GDM1 (cell line): ENCODE measurements at regions not wholly inside any gene's neighbourhood (a gene's known extent, or its start where the extent isn't known, plus 50 kb on each side); places are given as distances from the start of the nearest gene placed in this dataset.

Experiments used
- DNase-seq: peaks from one replicate; lab custom pipeline; 2025; lab: John Stamatoyannopoulos, UW

DNA sequence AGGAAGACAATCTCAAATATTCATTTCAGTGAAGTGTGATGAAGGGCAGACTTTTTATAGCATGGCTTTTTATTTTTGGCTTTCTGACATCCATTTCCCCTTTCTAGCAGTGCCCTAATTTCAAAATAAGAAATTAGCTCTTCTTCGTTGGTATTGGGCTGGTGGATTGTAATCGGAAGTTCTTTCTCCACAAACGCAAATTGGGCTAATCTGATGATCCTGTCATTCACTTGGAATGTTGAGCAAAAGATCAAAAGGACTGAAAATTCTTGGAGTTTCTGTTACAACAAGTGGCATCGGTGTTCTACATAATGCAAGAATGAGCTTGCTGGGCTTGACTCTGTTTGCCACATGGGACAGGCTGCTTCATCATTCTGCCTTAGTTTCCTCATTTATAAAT, 1182.8 kb downstream of the FLRT2 start:
- no peak for DNase-seq

DNA sequence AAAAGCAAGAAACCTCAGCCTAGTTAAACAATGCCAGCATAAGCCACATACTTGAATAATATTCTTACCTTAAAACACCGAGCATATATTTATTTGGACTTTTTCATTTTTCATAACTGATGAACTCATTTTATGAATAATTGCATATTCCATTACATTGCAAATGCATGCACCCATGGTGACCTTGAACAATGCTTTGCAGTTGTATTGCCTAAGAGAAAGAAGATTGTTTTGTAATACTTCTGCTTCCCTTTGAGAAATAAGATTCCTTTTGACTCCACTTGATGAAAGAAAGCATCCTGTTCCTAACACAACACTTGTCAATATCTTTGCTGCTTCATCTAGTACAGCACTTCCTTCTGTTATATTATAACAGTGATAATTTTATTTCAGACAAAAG, 1182.2 kb downstream of the FLRT2 start:
- no peak for DNase-seq

DNA sequence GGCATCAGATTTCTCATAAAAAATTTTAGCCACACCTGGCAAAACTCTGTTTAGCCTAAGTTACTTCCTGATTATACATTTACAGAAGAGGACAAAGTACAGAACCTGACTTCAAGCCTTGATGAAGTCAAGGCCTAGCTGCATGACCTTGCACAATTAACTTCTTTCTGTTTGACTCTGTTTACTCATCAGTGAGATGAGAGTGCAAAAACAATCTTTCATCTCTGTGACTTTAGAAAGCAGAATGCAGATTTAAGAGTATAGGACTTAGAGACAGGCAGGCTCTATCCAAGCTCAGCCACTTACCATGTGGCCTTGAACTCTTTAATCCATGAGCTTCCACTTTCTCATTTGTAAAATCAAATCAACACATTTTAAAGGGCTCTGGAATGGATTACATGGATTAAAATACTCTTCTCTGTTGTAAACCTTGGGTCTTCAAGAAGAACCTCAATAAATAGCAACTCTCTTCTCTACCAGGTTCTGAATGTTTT, 1178.9 kb downstream of the FLRT2 start:
- no peak for DNase-seq

DNA sequence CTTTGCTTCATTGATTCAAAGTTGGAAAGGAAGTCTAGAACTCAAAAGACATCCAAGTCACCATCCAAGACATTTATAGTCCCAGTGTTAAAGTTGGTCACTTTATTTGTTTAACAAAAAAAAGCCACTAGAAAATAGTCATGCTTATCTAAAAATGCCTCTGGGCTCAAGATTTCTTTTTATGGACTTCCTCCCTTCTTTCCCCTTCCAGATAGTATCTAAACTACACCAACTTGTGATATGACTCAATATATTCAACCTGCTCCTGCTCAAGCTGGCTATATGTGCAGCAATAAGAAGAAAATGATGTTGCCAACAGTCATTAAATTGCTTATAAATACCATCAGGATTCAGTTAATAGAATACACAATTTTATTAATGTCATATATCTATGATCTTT, 1177.1 kb downstream of the FLRT2 start:
- no peak for DNase-seq

DNA sequence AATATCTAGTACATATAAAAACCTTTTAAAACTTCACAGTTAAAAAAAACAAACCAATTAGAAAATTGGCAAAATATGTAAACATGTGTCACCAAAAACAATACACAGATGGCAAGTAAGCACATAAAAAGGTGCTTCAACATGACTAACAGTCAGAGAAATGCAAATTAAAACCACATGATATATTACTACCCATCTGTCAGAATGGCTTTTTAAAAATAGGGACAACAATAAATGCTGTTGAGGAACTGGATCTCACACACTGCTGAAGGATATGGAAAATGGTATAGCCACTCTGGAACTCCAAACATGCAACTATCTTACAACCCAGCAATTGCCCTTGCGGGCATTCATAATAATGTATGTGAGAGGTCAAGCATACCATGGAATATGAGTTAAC, 1153.6 kb downstream of the FLRT2 start:
- DNase-seq, result no peak

DNA sequence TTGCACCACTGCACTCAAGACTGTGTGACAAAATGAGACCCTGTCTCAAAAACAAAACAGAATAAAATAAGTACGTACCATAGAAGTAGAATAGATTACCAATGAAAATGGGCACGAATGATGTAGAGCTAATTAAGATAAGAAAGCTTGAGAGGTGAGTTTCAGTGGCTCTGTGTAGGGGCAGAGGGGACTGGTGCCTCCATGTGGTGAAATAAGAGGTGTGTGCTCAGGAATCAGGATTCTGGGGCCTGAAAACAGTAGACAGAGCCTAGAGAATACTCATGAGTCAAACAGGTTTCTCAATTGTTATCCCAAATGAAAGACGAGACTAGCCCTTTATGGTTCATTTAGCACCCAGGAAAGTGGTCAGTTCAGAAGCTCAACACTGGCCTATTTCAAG, 1145.1 kb downstream of the FLRT2 start:
- no peak for DNase-seq

DNA sequence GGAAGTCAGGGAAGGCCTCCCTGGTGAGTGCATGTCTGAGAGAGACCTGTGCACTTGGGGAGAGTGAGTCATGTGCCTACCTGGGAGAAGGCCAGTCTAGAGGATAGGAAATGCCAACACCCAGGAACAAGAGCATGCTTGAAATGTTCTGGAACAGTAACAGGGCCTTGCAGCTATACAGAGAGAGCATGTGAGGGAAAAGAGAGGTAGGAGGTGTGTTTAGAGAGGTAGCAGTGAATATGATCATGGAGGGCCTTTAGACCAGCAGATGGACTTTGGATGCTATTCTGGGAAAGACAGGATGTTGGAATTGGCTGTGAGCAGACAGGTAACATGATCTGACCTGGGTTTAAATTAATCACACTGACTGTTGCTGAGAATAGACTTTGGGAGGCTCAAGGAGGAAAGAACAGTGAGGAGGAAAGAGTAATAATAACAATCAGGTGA, 1143.6 kb downstream of the FLRT2 start:
- DNase-seq, result no peak

- no peak for DNase-seq
Measured at GRCh38 chr14:86672080-86672479, 1142.1 kb downstream of the FLRT2 start.

GRCh38 chr14:86665975-86666374, 1136.0 kb downstream of the FLRT2 start:
- DNase-seq, result no peak

GRCh38 chr14:86662334-86662733, 1132.4 kb downstream of the FLRT2 start:
- no peak for DNase-seq

GRCh38 chr14:86654558-86655184, 1124.7 kb downstream of the FLRT2 start:
- peak; percentile 33 for DNase-seq

- no peak for DNase-seq
Measured at GRCh38 chr14:86652526-86652925, 1122.6 kb downstream of the FLRT2 start.

DNA sequence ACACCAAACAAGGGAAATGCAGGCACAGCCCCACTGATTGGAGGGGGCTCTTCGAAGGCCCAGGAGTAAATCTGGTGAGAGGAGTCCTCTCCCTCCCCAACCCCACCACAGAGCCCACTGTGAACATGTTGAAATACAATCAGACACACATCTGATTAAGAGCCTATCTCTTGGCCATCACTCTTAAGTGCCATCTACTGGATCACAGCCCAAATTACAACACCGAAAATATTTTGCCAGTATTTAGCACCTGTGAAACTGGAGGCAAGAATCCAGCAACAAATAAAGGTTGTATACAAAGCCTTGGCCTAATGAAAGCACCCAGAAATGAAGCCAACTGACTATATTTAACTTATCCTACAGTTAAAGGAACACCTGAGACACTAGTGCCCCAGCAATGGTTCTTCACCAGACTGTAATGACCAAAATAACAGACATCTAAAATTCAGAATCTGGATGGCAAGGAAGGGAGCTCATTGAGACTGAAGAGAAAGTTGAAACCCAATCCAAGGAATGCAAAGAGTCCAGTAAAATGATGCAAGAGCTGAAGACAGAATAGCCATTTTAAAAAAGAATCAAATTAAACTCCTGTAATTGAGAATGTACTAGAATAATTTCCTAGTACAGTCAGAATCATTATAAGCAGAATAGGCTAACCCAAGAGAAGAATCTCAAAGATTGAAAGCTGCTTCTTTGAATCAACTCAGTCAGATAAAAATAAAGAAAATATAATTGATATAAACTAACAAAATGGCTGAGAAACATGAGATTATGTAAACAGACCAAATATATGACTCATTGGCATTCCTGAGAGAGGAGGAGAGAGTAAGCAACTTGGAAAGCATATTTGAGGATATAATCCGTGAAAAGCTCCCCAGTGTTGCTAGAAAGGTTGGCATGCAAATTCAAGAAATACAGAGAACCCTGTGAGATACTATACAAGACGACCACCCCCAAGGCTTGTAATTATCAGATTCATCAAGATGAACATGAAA, 1117.0 kb downstream of the FLRT2 start:
- peak; percentile 1 for DNase-seq

GRCh38 chr14:86646125-86646524, 1116.2 kb downstream of the FLRT2 start:
- no peak for DNase-seq

- no peak for DNase-seq
Measured at GRCh38 chr14:86641310-86641709, 1111.4 kb downstream of the FLRT2 start.

- no peak for DNase-seq
Measured at GRCh38 chr14:86640288-86640687, 1110.3 kb downstream of the FLRT2 start.

DNA sequence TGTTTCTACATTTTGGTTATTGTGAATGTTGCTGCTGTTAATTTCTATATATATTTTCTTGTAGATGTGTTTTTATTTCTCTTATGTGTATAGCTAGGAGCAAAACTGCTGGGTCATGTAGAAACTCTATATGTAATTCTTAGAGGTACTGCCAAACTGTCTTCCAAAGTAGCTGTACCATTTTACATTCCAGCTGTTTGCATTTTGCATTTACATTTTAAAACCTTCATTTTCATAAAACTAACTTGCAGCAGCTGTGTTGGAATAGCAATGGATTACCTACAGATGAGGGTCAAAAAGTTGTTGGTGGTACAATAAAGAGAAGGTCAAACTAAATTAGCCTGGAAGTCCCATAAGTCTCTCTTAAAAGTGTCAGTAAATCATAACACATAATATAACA, 1109.7 kb downstream of the FLRT2 start:
- DNase-seq, result no peak

DNA sequence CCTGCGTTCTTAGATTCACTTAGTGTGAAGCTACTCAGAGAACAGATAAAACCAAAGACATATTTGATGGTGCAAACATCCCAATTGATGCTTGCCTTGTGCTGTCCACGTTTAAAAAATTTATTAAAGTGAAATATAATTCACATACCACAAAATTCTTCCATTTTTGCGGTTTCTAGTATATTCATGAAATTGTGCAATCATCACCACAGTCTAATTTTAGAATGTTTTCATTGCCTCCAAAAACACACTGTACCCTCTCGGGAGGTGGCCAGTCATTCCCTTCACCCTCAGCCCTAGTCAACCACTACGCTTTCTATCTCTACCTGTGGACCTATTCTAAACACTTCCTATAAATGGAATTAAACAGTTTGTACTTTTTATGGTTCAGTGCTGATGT, 1109.2 kb downstream of the FLRT2 start:
- no peak for DNase-seq

DNA sequence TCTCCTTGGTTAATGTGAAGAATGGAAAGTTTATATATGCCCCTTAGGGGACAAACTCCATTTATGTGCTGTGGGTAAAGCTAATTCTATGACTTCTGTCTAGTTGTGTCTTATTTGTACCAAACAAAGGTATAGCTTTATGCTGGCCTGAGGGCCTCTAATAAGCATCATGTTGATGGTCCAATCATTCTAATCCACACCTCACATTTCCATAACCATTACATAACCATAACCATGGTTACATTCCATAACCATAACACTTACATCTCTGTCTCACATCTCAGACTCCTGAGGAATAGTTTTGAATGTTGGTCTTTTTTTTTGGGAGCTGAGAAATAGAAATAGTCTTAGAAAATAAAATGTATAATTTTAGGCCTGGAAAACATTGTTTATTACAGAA, 1097.1 kb downstream of the FLRT2 start:
- DNase-seq, result no peak

- DNase-seq, result no peak
Measured at GRCh38 chr14:86626530-86626929, 1096.6 kb downstream of the FLRT2 start.

DNA sequence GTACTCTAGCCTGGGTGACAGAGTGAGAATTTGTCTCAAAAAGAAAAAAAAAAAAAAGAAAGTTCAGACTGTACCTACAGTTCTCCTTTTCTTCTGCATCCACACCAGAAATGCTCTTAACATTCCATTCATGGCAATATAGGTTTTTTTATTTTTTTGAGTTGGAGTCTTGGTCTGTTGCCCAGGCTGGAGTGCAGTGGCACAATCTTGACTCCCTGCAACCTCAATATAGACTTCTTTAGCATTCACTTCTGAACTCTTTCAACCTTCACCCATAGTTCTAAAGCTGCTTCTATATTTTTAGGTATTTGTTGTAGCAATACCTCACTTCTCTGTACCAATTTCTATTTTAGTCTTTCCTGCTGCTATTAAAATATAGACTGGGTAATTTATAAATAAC, 1095.7 kb downstream of the FLRT2 start:
- no peak for DNase-seq

- no peak for DNase-seq
Measured at GRCh38 chr14:86619726-86620125, 1089.8 kb downstream of the FLRT2 start.

GRCh38 chr14:86613786-86614185, 1083.8 kb downstream of the FLRT2 start:
- no peak for DNase-seq
